SK-N-SH (cell line): ENCODE measurements at regions not wholly inside any gene's neighbourhood (a gene's known extent, or its start where the extent isn't known, plus 50 kb on each side); places are given as distances from the start of the nearest gene placed in this dataset.

Source experiments
- CTCF ChIA-PET: fragments of 300-600, 350-600 bp; formaldehyde crosslinking; extraction: SDS; loops from one replicate; lab custom pipeline; 2021; lab: Yijun Ruan, JAX
- POLR2A ChIA-PET: fragments of 350-600 bp; sonication (Branson Sonifier 250); formaldehyde crosslinking; extraction: SDS; loops from one replicate; lab custom pipeline; 2020; ENCODE audit warnings: antibody characterized with exemption, inconsistent platforms; lab: Yijun Ruan, JAX
- DNase-seq: peaks from one replicate; pipeline ENCODE4 v3.0.0; 2012
- H2AFZ ChIP-seq: fragments of 200-600 bp; sonication (generic); 2 replicates; pipeline ENCODE4 v1.8.1; 2016; ENCODE audit warnings: antibody characterized with exemption, mild to moderate bottlenecking, low read depth
- H3F3A ChIP-seq: fragments of 200-600 bp; sonication (generic); replicated peaks from 2 replicates; pipeline ENCODE3; 2016; ENCODE audit warnings: antibody characterized with exemption, mild to moderate bottlenecking; ENCODE audit not compliant: insufficient read depth
- H3K27ac ChIP-seq, 2 experiments: fragments of 200-500 bp in 1 of 2; fragments of 200-600 bp in 1 of 2; sonication (Bioruptor generic) in 1 of 2; sonication (generic), shearing (Covaris generic) in 1 of 2; 2 replicates each; pipeline versions ENCODE4 v1.5.1 to v1.6.1; 2014 to 2016; ENCODE audit warnings: low read depth in 2 of 2, inconsistent platforms in 1 of 2, low read length in 1 of 2, mild to moderate bottlenecking in 1 of 2, mixed read lengths in 1 of 2
- H3K27me3 ChIP-seq: fragments of 200-600 bp; sonication (generic), shearing (Covaris generic); 2 replicates; pipeline ENCODE4 v1.6.1; 2016; ENCODE audit warnings: mixed run types; ENCODE audit not compliant: insufficient read depth
- H3K36me3 ChIP-seq, 2 experiments: fragments of 200-500 bp in 1 of 2; fragments of 200-600 bp in 1 of 2; sonication (Bioruptor generic) in 1 of 2; sonication (generic) in 1 of 2; replicated peaks in 1 of 2; 2 replicates each; pipeline versions ENCODE3 to v1.5.1; 2014 to 2016; ENCODE audit warnings: low read length in 1 of 2, mild to moderate bottlenecking in 1 of 2; ENCODE audit not compliant: insufficient read depth in 2 of 2, control insufficient read depth in 1 of 2
- H3K4me1 ChIP-seq, 2 experiments: fragments of 200-500 bp in 1 of 2; fragments of 200-600 bp in 1 of 2; sonication (Bioruptor generic) in 1 of 2; sonication (generic), shearing (Covaris generic) in 1 of 2; 2 replicates each; pipeline versions ENCODE4 v1.5.1 to v1.6.1; 2014 to 2016; ENCODE audit warnings: low read depth in 1 of 2, low read length in 1 of 2, mixed run types in 1 of 2; ENCODE audit not compliant: insufficient read depth in 2 of 2, control insufficient read depth in 1 of 2
- H3K4me2 ChIP-seq: fragments of 200-600 bp; sonication (generic), shearing (Covaris generic); 2 replicates; pipeline ENCODE4 v1.6.1; 2017; ENCODE audit warnings: mixed run types
- H3K4me3 ChIP-seq, 2 experiments: fragments of 200-500 bp in 1 of 2; fragments of 200-600 bp in 1 of 2; sonication (Bioruptor generic) in 1 of 2; sonication (generic), shearing (Covaris generic) in 1 of 2; 2 replicates each; pipeline versions ENCODE4 v1.5.1 to v1.8.1; 2014 to 2016; ENCODE audit warnings: low read depth in 2 of 2, inconsistent platforms in 1 of 2, low read length in 1 of 2, mild to moderate bottlenecking in 1 of 2, mixed read lengths in 1 of 2, moderate library complexity in 1 of 2
- H3K79me2 ChIP-seq: fragments of 200-600 bp; sonication (generic); 2 replicates; pipeline ENCODE4 v1.8.1; 2017; ENCODE audit warnings: mild to moderate bottlenecking; ENCODE audit not compliant: insufficient read depth
- H3K9ac ChIP-seq: fragments of 200-600 bp; sonication (generic); 2 replicates; pipeline ENCODE4 v1.6.1; 2017; ENCODE audit warnings: mixed run types
- H3K9me2 ChIP-seq: fragments of 200-600 bp; sonication (generic); 2 replicates; pipeline ENCODE4 v1.6.1; 2017; ENCODE audit warnings: mixed run types
- H3K9me3 ChIP-seq: fragments of 200-600 bp; sonication (generic); 2 replicates; pipeline ENCODE4 v1.6.1; 2017; ENCODE audit warnings: mixed run types, mild to moderate bottlenecking, moderate library complexity
- H4K20me1 ChIP-seq: fragments of 200-600 bp; sonication (generic); 2 replicates; pipeline ENCODE4 v1.6.1; 2017; ENCODE audit warnings: mild to moderate bottlenecking, mixed run types; ENCODE audit not compliant: insufficient read depth
- CHD2 ChIP-seq: fragments of 150-350 bp; IDR thresholded peaks from 2 replicates; pipeline ENCODE4 v1.6.1; 2018; ENCODE audit warnings: low read length; ENCODE audit not compliant: partially characterized antibody
- GABPA ChIP-seq: IDR thresholded peaks from 2 replicates; pipeline ENCODE4 v1.4.0; 2012; ENCODE audit warnings: low read depth, mild to moderate bottlenecking
- GATA2 ChIP-seq: sonication (generic); formaldehyde crosslinking; IDR thresholded peaks from 2 replicates; pipeline ENCODE4 v1.5.0; 2020; ENCODE audit warnings: mild to moderate bottlenecking, missing genetic modification reagents
- NFIC ChIP-seq: IDR thresholded peaks from 2 replicates; pipeline ENCODE4 v1.4.0; 2012; ENCODE audit warnings: borderline replicate concordance
- RAD21 ChIP-seq: IDR thresholded peaks from 2 replicates; pipeline ENCODE4 v1.6.1; 2012; ENCODE audit warnings: mild to moderate bottlenecking, low read length
- RXRA ChIP-seq: IDR thresholded peaks from 2 replicates; pipeline ENCODE4 v1.4.0; 2012; ENCODE audit warnings: low read depth, mild to moderate bottlenecking, borderline replicate concordance
- SIN3A ChIP-seq: IDR thresholded peaks from 2 replicates; pipeline ENCODE4 v1.6.1; 2012; ENCODE audit warnings: low read depth, mild to moderate bottlenecking, low read length, moderate library complexity, borderline replicate concordance
- SMC3 ChIP-seq: IDR thresholded peaks from 2 replicates; pipeline ENCODE4 v1.6.1; 2012; ENCODE audit warnings: low read depth, low read length, improper control_type of control experiment
- TAF1 ChIP-seq: IDR thresholded peaks from 2 replicates; pipeline ENCODE4 v1.6.1; 2012; ENCODE audit warnings: low read depth, mild to moderate bottlenecking, low read length, moderate library complexity, borderline replicate concordance
- USF1 ChIP-seq: IDR thresholded peaks from 2 replicates; pipeline ENCODE4 v1.4.0; 2012; ENCODE audit warnings: low read depth, borderline replicate concordance
- YY1 ChIP-seq: IDR thresholded peaks from 2 replicates; pipeline ENCODE4 v1.4.0; 2012; ENCODE audit warnings: low read depth, mild to moderate bottlenecking
- ZBTB33 ChIP-seq: IDR thresholded peaks from 2 replicates; pipeline ENCODE4 v1.4.0; 2012; ENCODE audit warnings: low read depth, borderline replicate concordance
- WGBS: methylation state at CpG from one replicate; pipeline ENCODE4 v1.1.6; 2017; ENCODE audit warnings: low lambda C conversion rate; 5-methylcytosine and 5-hydroxymethylcytosine counted together
- TF ChIP-seq, protein P1 (sequence below): fragments of 200-600 bp; sonication (generic); IDR thresholded peaks from 2 replicates; pipeline ENCODE4 v1.6.1; 2017; ENCODE audit warnings: antibody characterized with exemption, mild to moderate bottlenecking, moderate library complexity

DNA sequence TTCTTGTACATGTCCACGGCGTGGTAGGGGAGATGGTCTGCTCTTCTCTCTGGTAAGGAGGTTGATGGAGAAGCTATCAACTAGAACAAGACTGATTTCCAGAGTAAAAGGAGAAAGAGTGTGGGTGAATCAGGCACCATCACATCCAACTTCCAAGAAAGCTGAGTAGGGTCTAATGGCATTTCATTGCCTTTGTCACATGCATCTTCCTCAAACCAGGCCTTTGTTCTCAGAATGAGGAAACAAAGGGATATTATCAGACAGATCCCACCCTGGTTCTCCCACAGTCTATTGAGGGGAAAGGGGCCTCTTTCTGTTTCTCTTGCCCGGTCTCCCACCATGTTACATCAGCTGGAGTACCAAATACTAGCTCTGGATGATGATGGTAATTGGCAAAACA is 160.2 kb upstream of the RBPJ start:
- DNase-seq = no peak
- peaks cover 0 to 2% of the 10 kb centered on the region in 2 experiments; a peak in 1 of 4 replicates for H3K4me1 ChIP-seq
- ChIA-PET CTCF (interaction anchor here (0.6 to 3.3 kb wide), 5 partner anchors 22 to 233 kb away, joined by 3 to 18 read pairs (median 7); no protein-coding TSS in a partner anchor), POLR2A (no interaction called here)
- H3K27ac ChIP-seq = no peak overlapping the region
- no peaks in the 10 kb centered on the region for H3F3A ChIP-seq
- no peak overlapping the region for H3K4me2 ChIP-seq
- no peaks in the 10 kb centered on the region for H3K9me3 ChIP-seq
- no peak for TF ChIP-seq USF1
- no peak for TF ChIP-seq NFIC
- no peak for TF ChIP-seq ZBTB33
- TF ChIP-seq CHD2 = no peak
- H3K27me3 ChIP-seq = no peaks in the 10 kb centered on the region
- no peak overlapping the region for H3K9ac ChIP-seq
- no peaks in the 10 kb centered on the region for H3K9me2 ChIP-seq
- no peaks in the 10 kb centered on the region for H3K79me2 ChIP-seq
- no peaks in the 10 kb centered on the region for H4K20me1 ChIP-seq
- H2AFZ ChIP-seq = no peak overlapping the region
- H3K36me3 ChIP-seq = no peaks in the 10 kb centered on the region
- 53% methylated on average over 3 of the region's 3 CpGs for WGBS
- H3K4me3 ChIP-seq = no peak overlapping the region

- Histone ChIP-seq H4K20me1 (no peaks in the 10 kb centered on the region), H3K36me3 (no peaks in the 10 kb centered on the region), H3K27ac (no peak overlapping the region), H3K79me2 (no peaks in the 10 kb centered on the region), H3K4me1 (peaks cover 0 to 2% of the 10 kb centered on the region in 2 experiments; a peak in 1 of 4 replicates), H3K9me3 (no peaks in the 10 kb centered on the region), H3K4me2 (no peak overlapping the region), H2AFZ (no peak overlapping the region), H3K27me3 (no peaks in the 10 kb centered on the region), H3K4me3 (no peak overlapping the region), H3K9ac (no peak overlapping the region), H3K9me2 (no peaks in the 10 kb centered on the region), H3F3A (no peaks in the 10 kb centered on the region)
- peak; percentile 58 for DNase-seq
- ChIA-PET CTCF (interaction anchor here (0.6 to 3.3 kb wide), 21 partner anchors 13 to 234 kb away, joined by 3 to 18 read pairs (median 3); no protein-coding TSS in a partner anchor), POLR2A (interaction anchor here (0.6 kb wide), 1 partner anchor 56 kb away, joined by 3 read pairs; no protein-coding TSS in a partner anchor)
- TF ChIP-seq RAD21 (peak; percentile 67), SIN3A (no peak), YY1 (no peak), TAF1 (no peak), SMC3 (peak; percentile 41; the same call in 1 of the 2 replicates), RXRA (no peak), GABPA (no peak), GATA2 (no peak)
- TF ChIP-seq, protein P1, sequence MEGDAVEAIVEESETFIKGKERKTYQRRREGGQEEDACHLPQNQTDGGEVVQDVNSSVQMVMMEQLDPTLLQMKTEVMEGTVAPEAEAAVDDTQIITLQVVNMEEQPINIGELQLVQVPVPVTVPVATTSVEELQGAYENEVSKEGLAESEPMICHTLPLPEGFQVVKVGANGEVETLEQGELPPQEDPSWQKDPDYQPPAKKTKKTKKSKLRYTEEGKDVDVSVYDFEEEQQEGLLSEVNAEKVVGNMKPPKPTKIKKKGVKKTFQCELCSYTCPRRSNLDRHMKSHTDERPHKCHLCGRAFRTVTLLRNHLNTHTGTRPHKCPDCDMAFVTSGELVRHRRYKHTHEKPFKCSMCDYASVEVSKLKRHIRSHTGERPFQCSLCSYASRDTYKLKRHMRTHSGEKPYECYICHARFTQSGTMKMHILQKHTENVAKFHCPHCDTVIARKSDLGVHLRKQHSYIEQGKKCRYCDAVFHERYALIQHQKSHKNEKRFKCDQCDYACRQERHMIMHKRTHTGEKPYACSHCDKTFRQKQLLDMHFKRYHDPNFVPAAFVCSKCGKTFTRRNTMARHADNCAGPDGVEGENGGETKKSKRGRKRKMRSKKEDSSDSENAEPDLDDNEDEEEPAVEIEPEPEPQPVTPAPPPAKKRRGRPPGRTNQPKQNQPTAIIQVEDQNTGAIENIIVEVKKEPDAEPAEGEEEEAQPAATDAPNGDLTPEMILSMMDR = peak; percentile 25; the same call in 1 of the 2 replicates
- WGBS = 41% methylated on average over 4 of the region's 5 CpGs
These were observed 159.6 kb upstream of the RBPJ start for GRCh38 chr4:26161030-26161824.
